HG03521 (cell line): ENCODE measurements at regions not wholly inside any gene's neighbourhood (a gene's known extent, or its start where the extent isn't known, plus 50 kb on each side); places are given as distances from the start of the nearest gene placed in this dataset.
"Not testable (repeated sequence)": the region's sequence is repeated elsewhere in the genome, so short reads cannot be mapped to it uniquely, and the experiment has no call there.

Source experiments
- ATAC-seq: cut with Tn5 transposase; IDR thresholded peaks from one replicate; pipeline ENCODE4 v1.9.1; 2021; ENCODE audit warnings: mild to moderate bottlenecking, moderate library complexity; ENCODE audit not compliant: unreplicated experiment

- not testable (repeated sequence) for ATAC-seq
Measured at GRCh38 chr5:177941386-177941785, 54.7 kb downstream of the PROP1 start.

- not testable (repeated sequence) for ATAC-seq
Measured at GRCh38 chr5:177939246-177940171, 56.5 kb downstream of the PROP1 start.

GRCh38 chr5:177938767-177939166 is 57.3 kb downstream of the PROP1 start:
- ATAC-seq: not testable (repeated sequence)

- not testable (repeated sequence) for ATAC-seq
Measured at GRCh38 chr5:177934233-177934632, 61.8 kb downstream of the PROP1 start.

GRCh38 chr5:177930269-177931022 is 65.6 kb downstream of the PROP1 start:
- not testable (repeated sequence) for ATAC-seq

GRCh38 chr5:177929618-177930017 is 66.4 kb downstream of the PROP1 start:
- not testable (repeated sequence) for ATAC-seq

GRCh38 chr5:177927500-177927899 is 68.5 kb downstream of the PROP1 start:
- not testable (repeated sequence) for ATAC-seq

- ATAC-seq: not testable (repeated sequence)
Measured at GRCh38 chr5:177924577-177924976, 71.5 kb downstream of the PROP1 start.

- not testable (repeated sequence) for ATAC-seq
Measured at GRCh38 chr5:177923837-177924236, 72.2 kb downstream of the PROP1 start.

- not testable (repeated sequence) for ATAC-seq
Measured at GRCh38 chr5:177923189-177923588, 72.9 kb downstream of the PROP1 start.

- not testable (repeated sequence) for ATAC-seq
Measured at GRCh38 chr5:177909261-177909660, 86.8 kb downstream of the PROP1 start.

GRCh38 chr5:177902806-177903205 is 93.2 kb downstream of the PROP1 start:
- ATAC-seq: not testable (repeated sequence)

GRCh38 chr5:177900066-177900465 is 96.0 kb downstream of the PROP1 start:
- not testable (repeated sequence) for ATAC-seq

- not testable (repeated sequence) for ATAC-seq
Measured at GRCh38 chr5:177894681-177895453, 101.2 kb downstream of the PROP1 start.

GRCh38 chr5:177892357-177892665 is 103.7 kb downstream of the PROP1 start:
- not testable (repeated sequence) for ATAC-seq

GRCh38 chr5:177891547-177892356 is 104.3 kb downstream of the PROP1 start:
- peak; percentile 71 for ATAC-seq

GRCh38 chr5:177883295-177883694 is 100.6 kb upstream of the FAM153A start:
- ATAC-seq: not testable (repeated sequence)

- not testable (repeated sequence) for ATAC-seq
Measured at GRCh38 chr5:177875900-177876238, 93.2 kb upstream of the FAM153A start.

- peak; percentile 84 for ATAC-seq
Measured at GRCh38 chr5:177875013-177875899, 92.6 kb upstream of the FAM153A start.
